GM12878 (cell line): ENCODE measurements at regions not wholly inside any gene's neighbourhood (a gene's known extent, or its start where the extent isn't known, plus 50 kb on each side); places are given as distances from the start of the nearest gene placed in this dataset.

ENCODE experiments used
- ATAC-seq: fragments of 200-7000 bp; cut with Tn5 transposase; 3 replicates; pipeline ENCODE4 v1.9.1; 2020; ENCODE audit warnings: mild to moderate bottlenecking, moderate library complexity
- BruUV-seq: library from RNA; stranded (reverse); fragments of 400-500 nt; replicated peaks from 2 replicates; lab custom pipeline; 2021; lab: Mats Ljungman, UMichigan
- CTCF ChIA-PET: fragments of 300-600 bp; sonication (Branson Sonifier 250); formaldehyde crosslinking; extraction: SDS; loops from one replicate; lab custom pipeline; 2021; ENCODE audit warnings: inconsistent platforms; lab: Yijun Ruan, JAX
- POLR2A ChIA-PET: fragments of 350-600 bp; formaldehyde crosslinking; extraction: SDS; loops from one replicate; lab custom pipeline; 2021; ENCODE audit warnings: inconsistent platforms; lab: Charles Lee
- RAD21 ChIA-PET: fragments of 300-600 bp; sonication (Branson Sonifier 250); formaldehyde crosslinking; loops from one replicate; lab custom pipeline; 2023; ENCODE audit warnings: antibody characterized with exemption; ENCODE audit not compliant: unreplicated experiment; lab: Charles Lee
- SMC1A ChIA-PET: fragments of 300-600 bp; sonication (Branson Sonifier 250); formaldehyde crosslinking; loops from one replicate; lab custom pipeline; 2023; ENCODE audit not compliant: unreplicated experiment, uncharacterized antibody; lab: Charles Lee
- DNase-seq: peaks from one replicate; pipeline ENCODE4 v3.0.0-alpha.2; 2011; ENCODE audit warnings: low read depth, low spot score
- FAIRE-seq: peaks from 3 replicates; lab custom pipeline; 2011; peaks lifted over from hg19 to GRCh38; lab: Jason Lieb, UNC
- H2AFZ ChIP-seq: 2 replicates; pipeline ENCODE4 v1.6.0; 2011; ENCODE audit warnings: low read depth, low read length, control low read depth; ENCODE audit not compliant: control insufficient read depth
- H3K27ac ChIP-seq: 2 replicates; pipeline ENCODE4 v1.5.1; 2011; ENCODE audit warnings: control low read depth; ENCODE audit not compliant: control insufficient read depth, insufficient read depth
- H3K27me3 ChIP-seq, 2 experiments: replicated peaks in 1 of 2; 2 replicates each; pipeline versions ENCODE4 v1.6.0 to v1.6.1; 2011; ENCODE audit warnings: low read length in 1 of 2; ENCODE audit not compliant: control insufficient read depth in 2 of 2, insufficient read depth in 2 of 2
- H3K36me3 ChIP-seq, 2 experiments: 2 replicates each; pipeline ENCODE4 v1.5.1; 2011; ENCODE audit warnings: low read length in 1 of 2; ENCODE audit not compliant: control insufficient read depth in 2 of 2, insufficient read depth in 2 of 2
- H3K4me1 ChIP-seq: 2 replicates; pipeline ENCODE4 v1.6.1; 2011; ENCODE audit warnings: mild to moderate bottlenecking, low read length, moderate library complexity, mixed read lengths; ENCODE audit not compliant: control insufficient read depth, insufficient read depth
- H3K4me2 ChIP-seq: 2 replicates; pipeline ENCODE4 v1.6.0; 2011; ENCODE audit warnings: control low read depth; ENCODE audit not compliant: control insufficient read depth, insufficient read depth
- H3K4me3 ChIP-seq: fragments of 200-600 bp; sonication (generic); 2 replicates; pipeline ENCODE4 v1.5.1; 2016
- H3K79me2 ChIP-seq: 2 replicates; pipeline ENCODE4 v1.6.0; 2011; ENCODE audit warnings: low read length; ENCODE audit not compliant: control insufficient read depth, insufficient read depth
- H3K9ac ChIP-seq: 2 replicates; pipeline ENCODE4 v1.8.0; 2011; ENCODE audit warnings: low read length, control low read depth, mixed read lengths; ENCODE audit not compliant: control insufficient read depth, insufficient read depth
- H3K9me3 ChIP-seq: replicated peaks from 3 replicates; pipeline ENCODE4 v1.5.1; 2011; ENCODE audit warnings: mild to moderate bottlenecking, low read length; ENCODE audit not compliant: control insufficient read depth, insufficient read depth
- H4K20me1 ChIP-seq: 2 replicates; pipeline ENCODE4 v1.6.0; 2011; ENCODE audit not compliant: control insufficient read depth, insufficient read depth
- CEBPB ChIP-seq, 2 experiments: fragments of 150-350 bp in 1 of 2; IDR thresholded peaks; 2 replicates each; pipeline ENCODE4 v1.6.1; 2012 to 2014; ENCODE audit warnings: low read depth in 2 of 2, low read length in 2 of 2, borderline replicate concordance in 1 of 2, inconsistent platforms in 1 of 2
- JUNB ChIP-seq: IDR thresholded peaks from 2 replicates; pipeline ENCODE4 v1.6.1; 2016; ENCODE audit warnings: antibody characterized with exemption, mild to moderate bottlenecking
- SUPT20H ChIP-seq: IDR thresholded peaks from 2 replicates; pipeline ENCODE4 v1.6.1; 2011; ENCODE audit warnings: low read depth, mild to moderate bottlenecking, low read length, moderate library complexity, borderline replicate concordance; ENCODE audit not compliant: control insufficient read depth
- TCF7 ChIP-seq: IDR thresholded peaks from 2 replicates; pipeline ENCODE4 v1.6.1; 2014; ENCODE audit warnings: antibody characterized with exemption, borderline replicate concordance
- ZBTB33 ChIP-seq: fragments of 450-650 bp; IDR thresholded peaks from 2 replicates; pipeline ENCODE4 v1.6.1; 2017; ENCODE audit warnings: mild to moderate bottlenecking
- ZNF24 ChIP-seq: fragments of 450-650 bp; IDR thresholded peaks from 2 replicates; pipeline ENCODE4 v1.6.1; 2017; ENCODE audit warnings: antibody characterized with exemption, mild to moderate bottlenecking
- WGBS: methylation state at CpG from one replicate; pipeline ENCODE4 v1.1.6; 2016; ENCODE audit warnings: low lambda C conversion rate; ENCODE audit not compliant: insufficient replicate concordance, insufficient coverage; ENCODE audit errors: missing lambda C conversion rate; 5-methylcytosine and 5-hydroxymethylcytosine counted together
- in situ Hi-C: fragments of 300-500 bp; cut with MboI; formaldehyde crosslinking; loops from 9 replicates; pipeline ENCODE4 v1.14.3; 2018; ENCODE audit warnings: mixed read lengths
- intact Hi-C: fragments of 100-400 bp; cut with micrococcal nuclease; formaldehyde crosslinking; loops from one replicate; pipeline ENCODE4 v1.14.2; 2022; ENCODE audit not compliant: unreplicated experiment

DNA sequence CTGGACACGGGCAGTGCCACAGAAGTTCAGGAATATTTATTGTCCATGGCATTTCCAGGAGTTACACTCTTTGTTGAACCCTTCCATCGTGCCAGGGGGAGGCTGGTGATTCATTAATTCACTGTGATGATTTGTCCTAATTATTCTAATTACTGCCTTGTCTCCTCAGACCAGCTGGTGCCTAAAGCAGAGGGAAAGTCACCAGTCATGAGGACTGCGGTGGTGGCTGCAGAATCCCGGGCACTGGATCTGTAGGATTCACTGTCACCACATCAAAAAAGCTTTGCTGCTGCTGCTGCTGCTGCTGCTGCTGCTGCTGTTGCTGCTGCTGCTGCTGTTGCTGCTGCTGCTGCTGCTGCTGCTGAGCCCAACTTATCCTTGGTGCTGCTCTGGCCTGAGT lies 908.2 kb downstream of the TSN start:
- in situ Hi-C loops, result no loop called here
- no peaks in the 10 kb centered on the region for H3K79me2 ChIP-seq
- no peaks in the 10 kb centered on the region for H4K20me1 ChIP-seq
- no peak overlapping the region for H3K27ac ChIP-seq
- ChIA-PET CTCF (interaction anchor here (1.5 kb wide), 1 partner anchor 74 kb away, joined by 3 read pairs; no protein-coding TSS in a partner anchor), RAD21 (interaction anchor here (1.6 kb wide), 1 partner anchor 41 kb away, joined by 5 read pairs; no protein-coding TSS in a partner anchor), SMC1A (interaction anchor here (1.3 to 4.6 kb wide), 5 partner anchors 12 to 135 kb away, joined by 3 to 20 read pairs (median 4); no protein-coding TSS in a partner anchor), POLR2A (interaction anchor here (1.7 kb wide), 1 partner anchor 14 kb away, joined by 7 read pairs; no protein-coding TSS in a partner anchor)
- H3K27me3 ChIP-seq, result no peaks in the 10 kb centered on the region
- H2AFZ ChIP-seq, result no peak overlapping the region
- FAIRE-seq, result no peak
- H3K4me1 ChIP-seq, result no peaks in the 10 kb centered on the region
- H3K36me3 ChIP-seq, result no peaks in the 10 kb centered on the region
- H3K4me2 ChIP-seq, result no peak overlapping the region
- no peaks in the 10 kb centered on the region for H3K9me3 ChIP-seq
- H3K9ac ChIP-seq, result no peak overlapping the region
- no peak overlapping the region for H3K4me3 ChIP-seq
- intact Hi-C loops, result no loop called here
- no TSS peak for BruUV-seq
- TF ChIP-seq CEBPB (IDR thresholded peaks at IDR 0.05; ENCODE audit: borderline replicate concordance in 1 of 2, low read depth in 2 of 2, low read length in 2 of 2), result no peak
- TF ChIP-seq ZNF24, result peak; percentile 56
- no peak for ATAC-seq
- 12% methylated on average over 4 of the region's 4 CpGs for WGBS
- DNase-seq, result no peak

DNA sequence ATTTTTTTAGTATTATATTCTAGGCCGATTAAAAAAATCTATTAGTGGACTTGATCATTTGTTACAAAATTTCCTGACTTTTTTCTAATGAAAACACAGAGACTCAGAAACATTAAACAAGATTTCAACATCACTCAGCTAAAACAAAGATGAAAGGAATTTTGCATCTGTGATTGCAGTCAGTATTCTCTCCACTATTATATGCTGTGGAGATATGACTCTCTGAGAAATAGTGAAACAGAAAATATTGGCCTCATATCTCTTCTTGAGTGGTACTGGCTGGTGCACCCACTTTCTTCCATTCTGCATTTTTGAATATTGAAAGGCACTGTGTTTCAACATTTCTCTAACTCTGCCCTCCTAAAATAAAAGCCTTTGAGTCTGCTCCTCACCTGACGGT lies 914.2 kb downstream of the TSN start:
- 31% methylated on average over 2 of the region's 2 CpGs for WGBS
- BruUV-seq, result no TSS peak
- ATAC-seq, result peak; percentile 71
- no peak overlapping the region for H3K9ac ChIP-seq
- DNase-seq, result no peak
- H3K4me3 ChIP-seq, result no peak overlapping the region
- H4K20me1 ChIP-seq, result no peaks in the 10 kb centered on the region
- no peaks in the 10 kb centered on the region for H3K27me3 ChIP-seq
- CTCF ChIA-PET, result no interaction called here
- in situ Hi-C loops, result no loop called here
- no peak overlapping the region for H3K4me2 ChIP-seq
- no peaks in the 10 kb centered on the region for H3K9me3 ChIP-seq
- H3K4me1 ChIP-seq, result no peaks in the 10 kb centered on the region
- H3K36me3 ChIP-seq, result no peaks in the 10 kb centered on the region
- no peaks in the 10 kb centered on the region for H3K79me2 ChIP-seq
- RAD21 ChIA-PET, result no interaction called here
- no peak for FAIRE-seq
- SMC1A ChIA-PET, result no interaction called here
- H2AFZ ChIP-seq, result no peak overlapping the region
- POLR2A ChIA-PET, result no interaction called here
- H3K27ac ChIP-seq, result no peak overlapping the region
- intact Hi-C loops, result no loop called here
- TF ChIP-seq JUNB (0 out of 2 replicates have a peak, but pooled peaks have one; percentile 11), ZBTB33 (no peak), TCF7 (0 out of 2 replicates have a peak, but pooled peaks have one; percentile 16), SUPT20H (no peak)
